Stomach (tissue), 8 donors: ENCODE measurements at regions not wholly inside any gene's neighbourhood (a gene's known extent, or its start where the extent isn't known, plus 50 kb on each side); places are given as distances from the start of the nearest gene placed in this dataset.

Source experiments
- DNase-seq, 2 donors: peaks; one replicate each; pipeline versions ENCODE4 v3.0.0 to v3.0.0-alpha.2; 2013 to 2019
- H3K27ac ChIP-seq, 5 donors: fragments of 200-600 bp in 4 of 5; sonication (generic) in 4 of 5; one replicate each; pipeline ENCODE4 v1.5.1; 2013 to 2019; ENCODE audit warnings: mild to moderate bottlenecking in 1 of 5, moderate library complexity in 1 of 5
- H3K27me3 ChIP-seq, 3 donors: fragments of 200-600 bp; sonication (generic); one replicate each; pipeline ENCODE4 v1.5.1; 2017 to 2019; ENCODE audit warnings: mixed run types in 1 of 3
- H3K36me3 ChIP-seq, 4 donors: fragments of 200-600 bp; sonication (generic); 1 replicate in 3 of 4; 2 replicates in 1 of 4; pipeline ENCODE4 v1.5.1; 2016 to 2019
- H3K4me1 ChIP-seq, 4 donors: fragments of 200-600 bp; sonication (generic); one replicate each; pipeline ENCODE4 v1.5.1; 2016 to 2019
- H3K4me3 ChIP-seq, 4 donors: fragments of 200-600 bp; sonication (generic) in 3 of 4; one replicate each; pipeline ENCODE4 v1.5.1; 2016 to 2019; ENCODE audit warnings: mild to moderate bottlenecking in 1 of 4
- H3K9me3 ChIP-seq, 4 donors: fragments of 200-600 bp; sonication (generic); one replicate each; pipeline ENCODE4 v1.5.1; 2016 to 2019
- CTCF ChIP-seq, 7 experiments: fragments of 450-650 bp in 4 of 7; fragments of 200-600 bp in 3 of 7; sonication (generic) in 3 of 7; IDR thresholded peaks; one replicate each; pipeline ENCODE4 v1.5.1; 2016 to 2019; ENCODE audit warnings: antibody characterized with exemption in 7 of 7, control low read depth in 2 of 7, mild to moderate bottlenecking in 1 of 7
- EP300 ChIP-seq: sonication (generic); formaldehyde crosslinking; IDR thresholded peaks from one replicate; pipeline ENCODE4 v1.6.1; 2017; ENCODE audit warnings: antibody characterized with exemption
- POLR2A ChIP-seq, 4 donors: fragments of 450-650 bp; IDR thresholded peaks; one replicate each; pipeline ENCODE4 v1.6.1; 2016; ENCODE audit warnings: antibody characterized with exemption in 4 of 4, control low read depth in 2 of 4, mild to moderate bottlenecking in 1 of 4, moderate library complexity in 1 of 4
- POLR2AphosphoS5 ChIP-seq, 3 donors: sonication (generic); formaldehyde crosslinking; IDR thresholded peaks; one replicate each; pipeline ENCODE4 v1.6.1; 2016; ENCODE audit warnings: antibody characterized with exemption in 3 of 3
- WGBS, 5 donors: extraction: QIAGEN DNeasy Blood & Tissue Kit in 3 of 5; methylation state at CpG; one replicate each; pipeline versions ENCODE4 v1.1.5 to v1.1.7; 2013 to 2018; 5-methylcytosine and 5-hydroxymethylcytosine counted together
- intact Hi-C: fragments of 100-400 bp; cut with DNase I; formaldehyde crosslinking; loops from one replicate; pipeline ENCODE4 v1.15.1; 2023; ENCODE audit warnings: low total_unique reads
- donor health status: healthy with polysubstance abuse.
- donor health status: Bipolar disorder and iron deficiency.
- donor health status: healthy.

- Histone ChIP-seq H3K36me3 (no peaks in the 10 kb centered on the region), H3K27ac (no peak overlapping the region), H3K9me3 (peaks cover 0 to 20% (median 13%) of the 10 kb centered on the region in 4 donors), H3K4me1 (no peaks in the 10 kb centered on the region), H3K4me3 (no peak overlapping the region), H3K27me3 (no peaks in the 10 kb centered on the region)
- intact Hi-C loops = no loop called here
- WGBS, 5 donors = 88 to 93% (median 90%) methylated on average over 13 of the region's 13 CpGs
- TF ChIP-seq POLR2A (IDR thresholded peaks at IDR 0.05) = no peak
- no peak for TF ChIP-seq POLR2AphosphoS5 (IDR thresholded peaks at IDR 0.05)
- no peak for TF ChIP-seq CTCF (IDR thresholded peaks at IDR 0.05)
- TF ChIP-seq EP300 = no peak
- DNase-seq = peak in 1 of 2 donors; percentile 18
Observed at GRCh38 chr2:2877427-2877826, 500.2 kb downstream of the EIPR1 start.

GRCh38 chr2:2876331-2877221, 501.0 kb downstream of the EIPR1 start:
- Histone ChIP-seq H3K4me1 (no peaks in the 10 kb centered on the region), H3K4me3 (no peak overlapping the region), H3K9me3 (peaks cover 0 to 15% (median 8%) of the 10 kb centered on the region in 4 donors), H3K36me3 (no peaks in the 10 kb centered on the region), H3K27ac (no peak overlapping the region), H3K27me3 (no peaks in the 10 kb centered on the region)
- no peak for DNase-seq
- 65 to 82% (median 78%) methylated on average over 16 to 18 of the region's 18 CpGs for WGBS, 5 donors
- intact Hi-C loops = no loop called here
- TF ChIP-seq POLR2A (IDR thresholded peaks at IDR 0.05) (no peak), EP300 (no peak), POLR2AphosphoS5 (IDR thresholded peaks at IDR 0.05) (no peak), CTCF (IDR thresholded peaks at IDR 0.05) (no peak)

GRCh38 chr2:2875831-2876230, 501.8 kb downstream of the EIPR1 start:
- Histone ChIP-seq H3K4me3 (no peak overlapping the region), H3K27me3 (no peaks in the 10 kb centered on the region), H3K9me3 (peaks cover 0 to 15% (median 8%) of the 10 kb centered on the region in 4 donors), H3K36me3 (no peaks in the 10 kb centered on the region), H3K4me1 (no peaks in the 10 kb centered on the region), H3K27ac (no peak overlapping the region)
- 79 to 92% (median 86%) methylated on average over 6 of the region's 6 CpGs for WGBS, 5 donors
- TF ChIP-seq EP300 (no peak), POLR2AphosphoS5 (IDR thresholded peaks at IDR 0.05) (no peak), POLR2A (IDR thresholded peaks at IDR 0.05) (no peak), CTCF (IDR thresholded peaks at IDR 0.05) (no peak)
- intact Hi-C loops = no loop called here
- no peak for DNase-seq

GRCh38 chr2:2875296-2875695, 502.3 kb downstream of the EIPR1 start:
- WGBS, 5 donors = 84 to 95% (median 92%) methylated on average over 8 to 11 of the region's 11 CpGs
- intact Hi-C loops = no loop called here
- H3K27ac ChIP-seq = no peak overlapping the region

More at GRCh38 chr2:2875296-2875695, 502.3 kb downstream of the EIPR1 start:
- Histone ChIP-seq H3K9me3 (peaks cover 0 to 15% (median 8%) of the 10 kb centered on the region in 4 donors), H3K36me3 (no peaks in the 10 kb centered on the region), H3K27me3 (no peaks in the 10 kb centered on the region), H3K4me3 (no peak overlapping the region), H3K4me1 (no peaks in the 10 kb centered on the region)
- TF ChIP-seq POLR2AphosphoS5 (IDR thresholded peaks at IDR 0.05) (no peak), POLR2A (IDR thresholded peaks at IDR 0.05) (no peak), CTCF (IDR thresholded peaks at IDR 0.05) (no peak), EP300 (no peak)
- DNase-seq = no peak
